GM18868 (cell line): ENCODE measurements at regions not wholly inside any gene's neighbourhood (a gene's known extent, or its start where the extent isn't known, plus 50 kb on each side); places are given as distances from the start of the nearest gene placed in this dataset.

ENCODE experiments used
- ATAC-seq: cut with Tn5 transposase; IDR thresholded peaks from one replicate; pipeline ENCODE4 v1.9.1; 2021; ENCODE audit warnings: mild to moderate bottlenecking, moderate library complexity; ENCODE audit not compliant: unreplicated experiment

GRCh38 chr21:25384782-25385181 lies 222.5 kb downstream of the MRPL39 start:
- ATAC-seq: no peak

- ATAC-seq: no peak
Measured at GRCh38 chr21:25383545-25383944, 223.7 kb downstream of the MRPL39 start.

- ATAC-seq: no peak
Measured at GRCh38 chr21:25381936-25382452, 225.3 kb downstream of the MRPL39 start.

- ATAC-seq: no peak
Measured at GRCh38 chr21:25375675-25376074, 231.6 kb downstream of the MRPL39 start.

- ATAC-seq: no peak
Measured at GRCh38 chr21:25373126-25374082, 233.9 kb downstream of the MRPL39 start.

GRCh38 chr21:25371841-25372425 lies 235.3 kb downstream of the MRPL39 start:
- ATAC-seq: no peak

- no peak for ATAC-seq
Measured at GRCh38 chr21:25370311-25370744, 237.0 kb downstream of the MRPL39 start.

GRCh38 chr21:25369524-25370300 lies 237.6 kb downstream of the MRPL39 start:
- no peak for ATAC-seq

GRCh38 chr21:25368531-25368930 lies 238.8 kb downstream of the MRPL39 start:
- no peak for ATAC-seq

GRCh38 chr21:25366116-25366515 lies 241.2 kb downstream of the MRPL39 start:
- ATAC-seq: no peak

- ATAC-seq: no peak
Measured at GRCh38 chr21:25362375-25363267, 244.7 kb downstream of the MRPL39 start.

- no peak for ATAC-seq
Measured at GRCh38 chr21:25361765-25362164, 245.5 kb downstream of the MRPL39 start.

GRCh38 chr21:25361097-25361496 lies 246.2 kb downstream of the MRPL39 start:
- ATAC-seq: no peak

- ATAC-seq: no peak
Measured at GRCh38 chr21:25360593-25360992, 246.7 kb downstream of the MRPL39 start.

- ATAC-seq: no peak
Measured at GRCh38 chr21:25359724-25360123, 247.6 kb downstream of the MRPL39 start.

- ATAC-seq: peak; percentile 75
Measured at GRCh38 chr21:25350056-25350455, 257.2 kb downstream of the MRPL39 start.

GRCh38 chr21:25343774-25344545 lies 263.3 kb downstream of the MRPL39 start:
- no peak for ATAC-seq

- ATAC-seq: no peak
Measured at GRCh38 chr21:25342816-25343215, 264.5 kb downstream of the MRPL39 start.

- no peak for ATAC-seq
Measured at GRCh38 chr21:25341981-25342380, 265.3 kb downstream of the MRPL39 start.
